Activated CD8-positive, alpha-beta T cell treated with anti-CD3 and anti-CD28 coated beads for 36 hours (primary cell): ENCODE measurements at regions not wholly inside any gene's neighbourhood (a gene's known extent, or its start where the extent isn't known, plus 50 kb on each side); places are given as distances from the start of the nearest gene placed in this dataset.

ENCODE experiments used
- ATAC-seq: fragments of 200-7000 bp; cut with Tn5 transposase; one replicate; pipeline ENCODE4 v1.10.0; 2021; ENCODE audit warnings: mild to moderate bottlenecking, moderate library complexity
- CTCF ChIA-PET: fragments of 350-600 bp; sonication (Branson Sonifier 250); formaldehyde crosslinking; loops from one replicate; lab custom pipeline; 2021; ENCODE audit warnings: antibody characterized with exemption; lab: Charles Lee
- POLR2A ChIA-PET: fragments of 350-600 bp; sonication (Branson Sonifier 250); formaldehyde crosslinking; loops from one replicate; lab custom pipeline; 2021; ENCODE audit warnings: antibody characterized with exemption; lab: Charles Lee
- DNase-seq: peaks from one replicate; pipeline ENCODE4 v3.0.0-alpha.2; 2020
- H3K27ac Mint-ChIP-seq: one replicate; pipeline ENCODE4 v1.8.0; 2021; ENCODE audit warnings: mild to moderate bottlenecking, mixed read lengths
- H3K27me3 Mint-ChIP-seq: one replicate; pipeline ENCODE4 v1.8.0; 2021; ENCODE audit warnings: mixed read lengths
- H3K36me3 Mint-ChIP-seq: one replicate; pipeline ENCODE4 v1.8.0; 2021; ENCODE audit warnings: low read depth, mixed read lengths
- H3K4me1 Mint-ChIP-seq: one replicate; pipeline ENCODE4 v1.8.0; 2021; ENCODE audit warnings: low read depth, mixed read lengths
- H3K4me3 Mint-ChIP-seq: one replicate; pipeline ENCODE4 v1.8.0; 2021; ENCODE audit warnings: mild to moderate bottlenecking, moderate library complexity, mixed read lengths
- H3K9me3 Mint-ChIP-seq: one replicate; pipeline ENCODE4 v1.8.0; 2021; ENCODE audit warnings: mixed read lengths
- CTCF ChIP-seq: fragments of 200-600 bp; IDR thresholded peaks from one replicate; pipeline ENCODE4 v1.8.0; 2022; ENCODE audit warnings: antibody characterized with exemption, mild to moderate bottlenecking
- intact Hi-C: fragments of 100-400 bp; cut with micrococcal nuclease; formaldehyde crosslinking; loops from one replicate; pipeline ENCODE4 v1.10.0; 2022

GRCh38 chr6:11633741-11634509, 96.4 kb downstream of the TMEM170B start:
- H3K4me3 Mint-ChIP-seq: no peak overlapping the region
- H3K36me3 Mint-ChIP-seq: no peaks in the 10 kb centered on the region
- no peak for TF ChIP-seq CTCF
- H3K27me3 Mint-ChIP-seq: no peaks in the 10 kb centered on the region
- H3K4me1 Mint-ChIP-seq: no peaks in the 10 kb centered on the region
- no peak for ATAC-seq
- H3K9me3 Mint-ChIP-seq: no peaks in the 10 kb centered on the region
- intact Hi-C loops: no loop called here
- ChIA-PET CTCF (interaction anchor here (0.7 kb wide), 1 partner anchor 139 kb away, joined by 3 read pairs; no protein-coding TSS in a partner anchor), POLR2A (no interaction called here)
- DNase-seq: no peak
- H3K27ac Mint-ChIP-seq: no peak overlapping the region

- Mint-ChIP-seq H3K4me3 (no peak overlapping the region), H3K36me3 (no peaks in the 10 kb centered on the region), H3K4me1 (no peaks in the 10 kb centered on the region), H3K9me3 (no peaks in the 10 kb centered on the region), H3K27me3 (no peaks in the 10 kb centered on the region), H3K27ac (no peak overlapping the region)
- DNase-seq (no peak), ATAC-seq (no peak)
- intact Hi-C loops: no loop called here
- no peak for TF ChIP-seq CTCF
- ChIA-PET CTCF (interaction anchor here (1.6 kb wide), 1 partner anchor 21 kb away, joined by 9 read pairs; no protein-coding TSS in a partner anchor), POLR2A (interaction anchor here (0.6 kb wide), 1 partner anchor 234 kb away, joined by 3 read pairs; no protein-coding TSS in a partner anchor)
These were observed 97.4 kb downstream of the TMEM170B start for GRCh38 chr6:11634948-11635347.

- no peaks in the 10 kb centered on the region for H3K36me3 Mint-ChIP-seq
- no peak for TF ChIP-seq CTCF
- ATAC-seq: no peak
- intact Hi-C loops: no loop called here
- H3K4me3 Mint-ChIP-seq: no peak overlapping the region
- ChIA-PET POLR2A (no interaction called here), CTCF (interaction anchor here (0.9 to 1.6 kb wide), 2 partner anchors 10 to 20 kb away, joined by 3 to 9 read pairs; no protein-coding TSS in a partner anchor)
- H3K9me3 Mint-ChIP-seq: no peaks in the 10 kb centered on the region
- DNase-seq: no peak
- H3K27ac Mint-ChIP-seq: no peak overlapping the region
- H3K27me3 Mint-ChIP-seq: no peaks in the 10 kb centered on the region
- H3K4me1 Mint-ChIP-seq: no peaks in the 10 kb centered on the region
These were observed 98.6 kb downstream of the TMEM170B start for GRCh38 chr6:11636121-11636520.

GRCh38 chr6:11637266-11637665, 99.7 kb downstream of the TMEM170B start:
- ATAC-seq (no peak), DNase-seq (no peak)
- H3K36me3 Mint-ChIP-seq: no peaks in the 10 kb centered on the region
- no peak for TF ChIP-seq CTCF
- POLR2A ChIA-PET: interaction anchor here (0.7 kb wide), 1 partner anchor 18 kb away, joined by 3 read pairs; no protein-coding TSS in a partner anchor
- no peaks in the 10 kb centered on the region for H3K27me3 Mint-ChIP-seq
- CTCF ChIA-PET: no interaction called here
- H3K27ac Mint-ChIP-seq: no peak overlapping the region
- H3K4me1 Mint-ChIP-seq: no peaks in the 10 kb centered on the region
- intact Hi-C loops: no loop called here
- H3K9me3 Mint-ChIP-seq: no peaks in the 10 kb centered on the region
- no peak overlapping the region for H3K4me3 Mint-ChIP-seq
